ENCODE measurements at regions not wholly inside any gene's neighbourhood (a gene's known extent, or its start where the extent isn't known, plus 50 kb on each side); places are given as distances from the start of the nearest gene placed in this dataset.

DNA sequence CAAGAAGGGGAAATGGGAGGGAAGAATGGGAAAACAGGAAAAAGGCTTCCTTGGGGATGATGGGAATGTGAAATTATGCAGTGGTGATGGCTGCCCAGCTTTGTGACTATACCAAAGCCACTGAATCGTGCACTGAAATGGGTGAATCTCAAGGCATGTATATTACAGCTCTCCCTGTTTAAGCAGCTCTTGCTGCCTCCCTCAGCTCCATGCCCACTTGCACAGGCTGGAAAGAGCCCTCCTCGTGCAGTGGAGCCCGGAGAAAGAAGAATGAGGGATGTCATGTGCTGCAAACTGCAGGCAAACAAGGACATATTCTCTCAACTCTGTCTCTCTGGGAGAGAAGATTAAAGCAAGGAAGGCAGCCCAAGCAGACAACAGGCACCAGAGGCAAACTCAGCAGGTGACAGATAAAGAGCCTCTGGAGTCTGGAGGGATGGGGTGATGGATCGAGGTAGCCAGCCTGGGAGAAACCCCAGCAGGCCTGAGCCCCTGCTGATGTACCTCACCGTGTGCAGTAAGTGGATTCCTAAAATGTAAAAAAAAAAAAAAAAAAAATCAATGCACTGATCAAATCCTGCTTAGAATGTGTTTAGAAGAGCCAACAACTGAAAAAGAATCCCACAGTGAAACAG is 62.4 kb upstream of the SLC66A3 start:
- H3K27ac ChIP-seq (ENCODE audit: insufficient read depth, low read length) = no peak overlapping the region
- H2BK20ac ChIP-seq (ENCODE audit: low read depth, low read length) = no peak overlapping the region
- TF ChIP-seq, protein P1, sequence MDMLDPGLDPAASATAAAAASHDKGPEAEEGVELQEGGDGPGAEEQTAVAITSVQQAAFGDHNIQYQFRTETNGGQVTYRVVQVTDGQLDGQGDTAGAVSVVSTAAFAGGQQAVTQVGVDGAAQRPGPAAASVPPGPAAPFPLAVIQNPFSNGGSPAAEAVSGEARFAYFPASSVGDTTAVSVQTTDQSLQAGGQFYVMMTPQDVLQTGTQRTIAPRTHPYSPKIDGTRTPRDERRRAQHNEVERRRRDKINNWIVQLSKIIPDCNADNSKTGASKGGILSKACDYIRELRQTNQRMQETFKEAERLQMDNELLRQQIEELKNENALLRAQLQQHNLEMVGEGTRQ (IDR thresholded peaks at IDR 0.05; ENCODE audit: low read depth, low read length) = no peak
- TF ChIP-seq, protein P2, sequence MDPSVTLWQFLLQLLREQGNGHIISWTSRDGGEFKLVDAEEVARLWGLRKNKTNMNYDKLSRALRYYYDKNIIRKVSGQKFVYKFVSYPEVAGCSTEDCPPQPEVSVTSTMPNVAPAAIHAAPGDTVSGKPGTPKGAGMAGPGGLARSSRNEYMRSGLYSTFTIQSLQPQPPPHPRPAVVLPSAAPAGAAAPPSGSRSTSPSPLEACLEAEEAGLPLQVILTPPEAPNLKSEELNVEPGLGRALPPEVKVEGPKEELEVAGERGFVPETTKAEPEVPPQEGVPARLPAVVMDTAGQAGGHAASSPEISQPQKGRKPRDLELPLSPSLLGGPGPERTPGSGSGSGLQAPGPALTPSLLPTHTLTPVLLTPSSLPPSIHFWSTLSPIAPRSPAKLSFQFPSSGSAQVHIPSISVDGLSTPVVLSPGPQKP (IDR thresholded peaks at IDR 0.05; ENCODE audit: borderline replicate concordance, low read depth, low read length) = no peak
- TF ChIP-seq, protein P3, sequence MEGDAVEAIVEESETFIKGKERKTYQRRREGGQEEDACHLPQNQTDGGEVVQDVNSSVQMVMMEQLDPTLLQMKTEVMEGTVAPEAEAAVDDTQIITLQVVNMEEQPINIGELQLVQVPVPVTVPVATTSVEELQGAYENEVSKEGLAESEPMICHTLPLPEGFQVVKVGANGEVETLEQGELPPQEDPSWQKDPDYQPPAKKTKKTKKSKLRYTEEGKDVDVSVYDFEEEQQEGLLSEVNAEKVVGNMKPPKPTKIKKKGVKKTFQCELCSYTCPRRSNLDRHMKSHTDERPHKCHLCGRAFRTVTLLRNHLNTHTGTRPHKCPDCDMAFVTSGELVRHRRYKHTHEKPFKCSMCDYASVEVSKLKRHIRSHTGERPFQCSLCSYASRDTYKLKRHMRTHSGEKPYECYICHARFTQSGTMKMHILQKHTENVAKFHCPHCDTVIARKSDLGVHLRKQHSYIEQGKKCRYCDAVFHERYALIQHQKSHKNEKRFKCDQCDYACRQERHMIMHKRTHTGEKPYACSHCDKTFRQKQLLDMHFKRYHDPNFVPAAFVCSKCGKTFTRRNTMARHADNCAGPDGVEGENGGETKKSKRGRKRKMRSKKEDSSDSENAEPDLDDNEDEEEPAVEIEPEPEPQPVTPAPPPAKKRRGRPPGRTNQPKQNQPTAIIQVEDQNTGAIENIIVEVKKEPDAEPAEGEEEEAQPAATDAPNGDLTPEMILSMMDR (conservative IDR thresholded peaks at IDR 0.05; ENCODE audit: low read depth, low read length) = no peak
- TF ChIP-seq NFE2L2 (IDR thresholded peaks at IDR 0.05; ENCODE audit: low read depth, low read length) (no peak), RAD21 (IDR thresholded peaks at IDR 0.05; ENCODE audit: low read length) (no peak), BHLHE40 (IDR thresholded peaks at IDR 0.05; ENCODE audit: low read depth, low read length) (no peak), RFX5 (IDR thresholded peaks at IDR 0.05; ENCODE audit: low read depth, low read length) (no peak), CHD1 (IDR thresholded peaks at IDR 0.05; ENCODE audit: low read depth, low read length) (no peak), SMC3 (IDR thresholded peaks at IDR 0.05; ENCODE audit: low read depth, low read length) (no peak), MAZ (IDR thresholded peaks at IDR 0.05; ENCODE audit: borderline replicate concordance, low read depth, low read length) (no peak), RCOR1 (IDR thresholded peaks at IDR 0.05; ENCODE audit: insufficient replicate concordance, low read length) (no peak), POLR2A (IDR thresholded peaks at IDR 0.05; ENCODE audit: low read depth, low read length) (no peak), CEBPB (IDR thresholded peaks at IDR 0.05; ENCODE audit: low read depth, low read length) (no peak)
- H3K9me3 ChIP-seq (ENCODE audit: control insufficient read depth, insufficient read depth, low read length) = no peaks in the 10 kb centered on the region
- H3K4me1 ChIP-seq (ENCODE audit: control insufficient read depth, insufficient read depth, low read length) = peaks cover 4% of the 10 kb centered on the region
- H3K27me3 ChIP-seq (ENCODE audit: control insufficient read depth, insufficient read depth, low read length) = no peaks in the 10 kb centered on the region
- no peak overlapping the region for H3K4ac ChIP-seq (ENCODE audit: low read depth, low read length)
- 60% methylated on average over 1 of the region's 5 CpGs; no CpG with 5 or more reads in 1 of the 2 experiments for WGBS, 2 experiments (ENCODE audit: extremely low coverage in 2 of 2, insufficient read length in 1 of 2)
- H2AK5ac ChIP-seq (ENCODE audit: low read depth, low read length) = no peak overlapping the region; the same call in 1 of the 2 replicates
- H3K23ac ChIP-seq (ENCODE audit: low read depth, low read length) = no peak overlapping the region
- no TSS peak for BruUV-seq (replicated peaks)
- no peak overlapping the region for H2BK5ac ChIP-seq (ENCODE audit: low read depth, low read length, poor library complexity, severe bottlenecking)
- H3K56ac ChIP-seq (ENCODE audit: extremely low read depth, insufficient read depth, low read length) = no peak overlapping the region
- no peaks in the 10 kb centered on the region for H3K36me3 ChIP-seq (ENCODE audit: control insufficient read depth, insufficient read depth, low read length)
- H2AFZ ChIP-seq (replicated peaks; ENCODE audit: low read length, poor library complexity) = no peak overlapping the region
- DNase-seq (no peak), ATAC-seq (ENCODE audit: low read depth) (no peak)
- no peak overlapping the region for H4K5ac ChIP-seq (ENCODE audit: low read depth, low read length)
- no peak overlapping the region for H2AK9ac ChIP-seq (replicated peaks; ENCODE audit: low read depth, low read length, poor library complexity)
- no peaks in the 10 kb centered on the region for H4K20me1 ChIP-seq (ENCODE audit: insufficient read depth, low read length)
- H4K91ac ChIP-seq (ENCODE audit: insufficient read depth, low read depth, low read length) = no peak overlapping the region
- in situ Hi-C loops (cut with MboI; ENCODE audit: low sequenced_read_pairs) (no loop called here), intact Hi-C loops (cut with micrococcal nuclease) (no loop called here), dilution Hi-C loops (cut with HindIII; ENCODE audit: low sequenced_read_pairs, unreplicated experiment) (no loop called here)
- H3K4me3 ChIP-seq (ENCODE audit: insufficient read depth, low read depth, low read length) = no peak overlapping the region
- H3K18ac ChIP-seq (ENCODE audit: low read depth, low read length) = no peak overlapping the region
- H2BK120ac ChIP-seq (ENCODE audit: low read depth, low read length) = no peak overlapping the region
- H3K14ac ChIP-seq (replicated peaks; ENCODE audit: low read depth, low read length) = no peak overlapping the region
- no peaks in the 10 kb centered on the region for H3K79me1 ChIP-seq (ENCODE audit: low read depth in 1 of 2, low read length in 2 of 2)
- no peak overlapping the region for H3K9ac ChIP-seq (ENCODE audit: low read depth, low read length)
- no peak overlapping the region for H4K8ac ChIP-seq (ENCODE audit: low read depth in 2 of 2, low read length in 2 of 2)
- ChIA-PET CTCF (no interaction called here), POLR2A (ENCODE audit: unreplicated experiment) (no interaction called here)
- H3K9me1 ChIP-seq (ENCODE audit: insufficient read depth, low read length) = peaks cover 8% of the 10 kb centered on the region
- H2BK15ac ChIP-seq (ENCODE audit: low read depth, low read length) = no peak overlapping the region
- H3K4me2 ChIP-seq (ENCODE audit: low read depth, low read length) = no peak overlapping the region
